Upper lobe of left lung (tissue), 4 donors: ENCODE measurements at regions not wholly inside any gene's neighbourhood (a gene's known extent, or its start where the extent isn't known, plus 50 kb on each side); places are given as distances from the start of the nearest gene placed in this dataset.

Experiments used
- POLR2A ChIP-seq, 4 donors: fragments of 450-650 bp; IDR thresholded peaks; one replicate each; pipeline ENCODE4 v1.5.1; 2016 to 2017; ENCODE audit warnings: antibody characterized with exemption in 4 of 4, mild to moderate bottlenecking in 2 of 4
- TF ChIP-seq, protein P1 (sequence below), 6 experiments: fragments of 450-650 bp in 4 of 6; fragments of 200-600 bp in 2 of 6; sonication (generic) in 2 of 6; IDR thresholded peaks; one replicate each; pipeline ENCODE4 v1.5.1; 2016 to 2019; ENCODE audit warnings: antibody characterized with exemption in 6 of 6

DNA sequence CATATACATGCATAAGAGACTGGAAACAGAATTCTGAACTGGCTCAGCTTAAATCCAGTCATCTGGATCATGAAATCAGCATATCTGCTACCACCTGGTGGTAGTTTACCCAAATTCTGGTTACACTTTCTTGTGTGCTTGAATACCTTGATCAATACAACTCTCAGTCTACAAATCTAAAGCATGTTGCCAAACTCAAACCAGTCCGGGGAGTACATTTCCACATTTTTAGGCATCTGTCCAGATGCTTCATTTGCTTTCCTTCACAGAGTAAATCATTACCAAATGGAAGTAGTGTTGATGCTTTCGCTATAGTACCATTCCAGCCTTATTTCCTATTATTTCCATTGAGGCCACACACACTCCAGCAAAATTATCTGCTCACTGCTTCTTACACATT is 126.4 kb downstream of the P2RY1 start:
- TF ChIP-seq, protein P1, sequence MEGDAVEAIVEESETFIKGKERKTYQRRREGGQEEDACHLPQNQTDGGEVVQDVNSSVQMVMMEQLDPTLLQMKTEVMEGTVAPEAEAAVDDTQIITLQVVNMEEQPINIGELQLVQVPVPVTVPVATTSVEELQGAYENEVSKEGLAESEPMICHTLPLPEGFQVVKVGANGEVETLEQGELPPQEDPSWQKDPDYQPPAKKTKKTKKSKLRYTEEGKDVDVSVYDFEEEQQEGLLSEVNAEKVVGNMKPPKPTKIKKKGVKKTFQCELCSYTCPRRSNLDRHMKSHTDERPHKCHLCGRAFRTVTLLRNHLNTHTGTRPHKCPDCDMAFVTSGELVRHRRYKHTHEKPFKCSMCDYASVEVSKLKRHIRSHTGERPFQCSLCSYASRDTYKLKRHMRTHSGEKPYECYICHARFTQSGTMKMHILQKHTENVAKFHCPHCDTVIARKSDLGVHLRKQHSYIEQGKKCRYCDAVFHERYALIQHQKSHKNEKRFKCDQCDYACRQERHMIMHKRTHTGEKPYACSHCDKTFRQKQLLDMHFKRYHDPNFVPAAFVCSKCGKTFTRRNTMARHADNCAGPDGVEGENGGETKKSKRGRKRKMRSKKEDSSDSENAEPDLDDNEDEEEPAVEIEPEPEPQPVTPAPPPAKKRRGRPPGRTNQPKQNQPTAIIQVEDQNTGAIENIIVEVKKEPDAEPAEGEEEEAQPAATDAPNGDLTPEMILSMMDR (IDR thresholded peaks at IDR 0.05): peak in 5 of 6 experiments; percentile 18 to 45 (median 34)
- no peak for TF ChIP-seq POLR2A (IDR thresholded peaks at IDR 0.05)
